Gastroesophageal sphincter (tissue), 3 donors: ENCODE measurements at regions not wholly inside any gene's neighbourhood (a gene's known extent, or its start where the extent isn't known, plus 50 kb on each side); places are given as distances from the start of the nearest gene placed in this dataset.

Experiments
- EP300 ChIP-seq: sonication (generic); formaldehyde crosslinking; IDR thresholded peaks from one replicate; pipeline ENCODE4 v1.6.1; 2017; ENCODE audit warnings: antibody characterized with exemption, mild to moderate bottlenecking
- POLR2A ChIP-seq, 2 donors: fragments of 450-650 bp; IDR thresholded peaks; one replicate each; pipeline ENCODE4 v1.6.1; 2017; ENCODE audit warnings: antibody characterized with exemption in 2 of 2, mild to moderate bottlenecking in 2 of 2, moderate library complexity in 1 of 2
- POLR2AphosphoS5 ChIP-seq: sonication (generic); formaldehyde crosslinking; IDR thresholded peaks from one replicate; pipeline ENCODE4 v1.6.1; 2017; ENCODE audit warnings: antibody characterized with exemption
- TF ChIP-seq, protein P1 (sequence below), 4 experiments: fragments of 200-600 bp in 2 of 4; fragments of 450-650 bp in 2 of 4; sonication (generic) in 1 of 4; IDR thresholded peaks; one replicate each; pipeline ENCODE4 v1.5.1; 2017 to 2019; ENCODE audit warnings: antibody characterized with exemption in 4 of 4, mild to moderate bottlenecking in 2 of 4, moderate library complexity in 2 of 4

DNA sequence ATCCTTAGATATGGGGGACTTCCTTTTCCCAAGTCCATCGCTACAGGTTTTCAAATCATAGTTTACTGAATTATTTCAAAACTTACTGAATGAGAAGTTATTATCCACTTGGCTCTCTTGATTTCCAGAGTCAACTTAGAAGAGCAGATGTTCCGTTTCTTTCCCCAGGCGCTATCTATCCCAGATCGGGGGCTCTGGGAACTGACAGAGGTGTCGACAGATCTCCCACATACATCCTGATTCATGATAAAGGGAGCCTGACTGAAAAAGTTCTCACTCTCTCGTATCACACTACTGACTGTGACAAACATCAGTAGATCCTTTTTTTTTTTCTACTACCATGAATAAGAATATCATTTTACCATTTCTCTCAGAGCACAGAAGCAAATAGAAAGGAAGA lies 654.8 kb downstream of the RNF144B start:
- TF ChIP-seq POLR2A (IDR thresholded peaks at IDR 0.05) (no peak), POLR2AphosphoS5 (no peak), EP300 (no peak)
- TF ChIP-seq, protein P1, sequence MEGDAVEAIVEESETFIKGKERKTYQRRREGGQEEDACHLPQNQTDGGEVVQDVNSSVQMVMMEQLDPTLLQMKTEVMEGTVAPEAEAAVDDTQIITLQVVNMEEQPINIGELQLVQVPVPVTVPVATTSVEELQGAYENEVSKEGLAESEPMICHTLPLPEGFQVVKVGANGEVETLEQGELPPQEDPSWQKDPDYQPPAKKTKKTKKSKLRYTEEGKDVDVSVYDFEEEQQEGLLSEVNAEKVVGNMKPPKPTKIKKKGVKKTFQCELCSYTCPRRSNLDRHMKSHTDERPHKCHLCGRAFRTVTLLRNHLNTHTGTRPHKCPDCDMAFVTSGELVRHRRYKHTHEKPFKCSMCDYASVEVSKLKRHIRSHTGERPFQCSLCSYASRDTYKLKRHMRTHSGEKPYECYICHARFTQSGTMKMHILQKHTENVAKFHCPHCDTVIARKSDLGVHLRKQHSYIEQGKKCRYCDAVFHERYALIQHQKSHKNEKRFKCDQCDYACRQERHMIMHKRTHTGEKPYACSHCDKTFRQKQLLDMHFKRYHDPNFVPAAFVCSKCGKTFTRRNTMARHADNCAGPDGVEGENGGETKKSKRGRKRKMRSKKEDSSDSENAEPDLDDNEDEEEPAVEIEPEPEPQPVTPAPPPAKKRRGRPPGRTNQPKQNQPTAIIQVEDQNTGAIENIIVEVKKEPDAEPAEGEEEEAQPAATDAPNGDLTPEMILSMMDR (IDR thresholded peaks at IDR 0.05): no peak
